ENCODE measurements at regions not wholly inside any gene's neighbourhood (a gene's known extent, or its start where the extent isn't known, plus 50 kb on each side); places are given as distances from the start of the nearest gene placed in this dataset.

DNA sequence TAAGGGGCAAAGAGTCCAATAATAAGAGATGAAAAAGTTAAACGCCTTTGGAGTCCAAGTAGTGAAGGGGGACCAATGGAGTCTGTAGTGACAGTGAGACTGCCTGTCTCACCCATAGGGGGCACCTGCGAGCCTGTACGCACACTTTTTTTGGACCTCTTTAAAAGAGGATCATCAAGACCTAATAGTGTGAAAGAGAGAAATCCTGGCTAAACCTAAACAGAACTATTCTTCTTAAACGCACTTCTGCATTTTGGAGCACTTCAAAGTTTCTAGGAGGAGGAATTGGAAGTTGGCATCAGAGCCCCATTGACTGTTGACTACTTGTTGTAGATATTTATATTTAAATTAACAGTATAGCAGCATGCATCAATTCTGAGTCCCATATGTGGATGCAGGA lies 636.1 kb upstream of the KLF4 start:
- no peak for DNase-seq

DNA sequence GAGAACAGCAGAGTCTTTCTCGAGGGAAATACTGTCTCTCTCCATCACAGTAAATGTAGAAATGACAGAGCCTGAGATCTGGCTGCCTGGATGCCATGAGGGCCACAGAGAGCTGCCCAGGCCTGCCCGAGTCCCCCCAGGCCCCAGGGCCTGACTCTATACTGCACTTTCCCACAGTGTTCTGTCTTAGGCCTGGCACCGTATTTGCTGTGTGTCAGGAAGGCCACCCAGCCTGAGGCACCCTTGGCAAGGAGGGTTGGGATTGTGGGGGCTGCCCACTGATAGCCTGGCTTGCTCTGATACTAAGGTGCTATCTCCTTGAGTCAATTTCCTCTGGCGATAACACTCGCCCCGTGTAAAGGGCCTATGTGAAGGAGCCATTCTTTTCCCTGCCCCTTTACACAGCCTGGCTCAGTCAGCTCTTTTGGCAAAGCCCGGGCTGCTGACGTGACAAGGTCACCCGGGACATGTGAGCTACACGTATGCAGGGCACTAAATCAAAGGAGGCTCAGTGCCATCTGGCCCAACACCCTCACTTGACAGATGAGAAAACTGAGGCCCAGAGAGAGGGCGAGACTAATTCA lies 630.1 kb upstream of the KLF4 start:
- no peak for DNase-seq

DNA sequence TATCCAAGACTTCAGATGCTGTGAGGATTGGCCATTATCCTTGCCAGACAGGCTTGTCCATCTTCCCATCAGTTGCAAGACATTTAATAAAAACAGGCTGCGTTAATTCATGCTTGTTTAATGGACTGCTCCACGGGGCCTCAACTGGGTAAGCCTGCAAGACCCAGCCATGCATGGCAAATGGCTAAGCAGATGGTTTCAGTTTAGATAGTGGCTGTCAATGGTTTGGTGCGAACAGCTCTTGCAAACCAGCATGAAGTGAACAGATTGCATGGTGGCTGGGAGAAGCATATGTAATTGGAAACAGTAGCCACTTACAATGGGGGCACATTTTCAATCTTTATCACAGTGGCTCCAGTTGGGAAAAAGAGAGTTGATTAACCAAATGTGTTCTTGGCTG lies 628.2 kb upstream of the KLF4 start:
- DNase-seq, result peak; percentile 35

DNA sequence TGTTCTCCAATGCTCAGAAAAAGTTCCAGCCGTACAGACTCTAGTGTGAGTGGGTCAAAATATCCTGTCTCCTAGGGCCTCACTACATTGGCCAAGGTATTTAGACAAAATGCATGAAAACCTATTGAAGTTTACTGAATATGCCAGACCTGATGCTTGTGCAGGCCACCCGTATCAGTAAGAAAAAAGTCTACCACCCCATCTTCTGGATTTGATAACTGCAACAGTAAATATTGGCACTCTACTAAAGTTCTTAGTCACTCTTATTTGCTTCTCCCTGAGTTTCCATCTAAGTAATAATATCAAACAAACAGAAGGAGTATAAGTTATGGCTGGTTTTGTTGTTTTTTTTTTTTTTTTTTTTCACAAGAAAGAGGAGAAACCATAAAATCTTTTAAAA lies 627.7 kb upstream of the KLF4 start:
- DNase-seq, result no peak

DNA sequence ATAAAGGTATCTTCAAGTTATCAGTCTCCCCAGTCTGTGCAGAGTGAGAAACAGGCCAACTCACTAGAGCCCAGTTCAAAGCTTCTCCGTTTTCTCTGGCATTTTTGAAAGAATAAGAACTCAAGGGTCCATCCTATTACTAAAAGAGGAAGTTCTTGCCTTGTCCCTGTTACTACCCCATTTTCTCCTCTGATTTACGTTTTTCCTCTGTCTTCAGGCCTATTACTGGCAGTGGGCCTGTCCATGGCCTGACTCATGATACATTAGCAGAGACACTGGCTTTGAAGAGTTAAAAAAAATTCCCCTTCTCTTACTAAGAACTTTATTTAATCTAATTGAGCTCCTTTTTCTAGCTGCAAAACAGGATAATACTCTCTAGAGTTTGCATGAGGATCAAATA lies 624.0 kb upstream of the KLF4 start:
- no peak for DNase-seq

DNA sequence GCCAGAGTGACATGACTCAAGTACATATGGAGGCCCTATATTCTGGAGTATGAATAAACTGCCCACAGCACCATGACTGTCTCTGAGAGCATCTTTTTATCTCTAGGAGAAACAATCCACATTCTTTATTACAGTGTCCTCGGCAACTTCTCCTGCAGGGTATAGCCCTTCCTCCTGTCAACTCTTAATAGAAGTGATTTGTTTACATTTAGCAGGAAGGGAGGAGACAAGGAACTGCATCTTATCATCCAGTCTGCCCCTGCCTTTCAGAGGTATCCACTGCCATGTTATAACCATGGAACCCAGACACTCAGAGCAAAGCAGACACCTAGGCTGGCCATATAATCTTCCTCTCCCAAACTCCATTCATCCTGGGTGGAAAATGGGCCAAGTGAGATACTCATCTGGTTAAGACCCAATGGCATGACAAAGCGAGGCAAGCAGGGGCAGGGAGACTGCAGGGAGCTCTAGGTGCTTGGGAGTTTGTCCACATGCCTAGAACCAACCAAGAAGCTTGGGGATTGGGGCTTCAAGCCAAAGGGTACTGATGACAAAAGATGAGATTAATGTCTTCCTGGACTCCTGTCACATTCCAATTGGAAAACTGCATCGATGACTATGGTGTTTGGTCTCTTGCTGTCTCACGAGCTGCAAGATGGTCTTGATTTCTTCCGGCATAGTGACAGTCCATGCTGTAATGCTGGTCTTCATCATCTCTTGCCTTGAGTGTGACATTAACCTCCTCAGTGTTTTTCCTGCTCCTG lies 620.5 kb upstream of the KLF4 start:
- DNase-seq, result no peak

DNA sequence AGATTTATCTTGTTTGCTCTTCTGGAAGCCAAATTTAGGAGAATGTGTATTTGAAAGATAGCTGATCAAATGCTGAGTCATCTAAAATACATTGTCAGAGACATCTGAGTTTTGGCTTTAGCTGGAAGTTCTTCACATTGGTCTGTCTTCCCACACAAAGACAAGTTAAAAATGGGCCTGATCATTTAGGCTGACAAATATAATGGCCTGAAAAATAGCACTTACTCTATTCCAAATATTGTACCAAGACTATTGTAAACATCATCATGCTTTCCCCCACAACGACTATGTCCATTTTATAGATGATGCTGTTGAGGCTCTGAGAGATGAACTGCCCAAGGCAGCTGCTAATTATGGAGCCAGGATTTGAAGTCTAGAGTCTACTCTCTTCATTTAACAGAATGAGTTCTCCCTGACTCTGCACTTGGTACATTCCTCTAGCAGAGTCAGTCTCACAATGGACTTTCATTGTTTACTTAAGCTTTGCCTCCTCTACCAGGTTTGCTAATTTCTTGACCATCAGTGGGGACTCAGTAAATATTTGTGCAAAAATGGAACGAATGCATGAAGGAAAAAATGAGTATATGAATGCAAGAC lies 619.4 kb upstream of the KLF4 start:
- DNase-seq, result no peak

DNA sequence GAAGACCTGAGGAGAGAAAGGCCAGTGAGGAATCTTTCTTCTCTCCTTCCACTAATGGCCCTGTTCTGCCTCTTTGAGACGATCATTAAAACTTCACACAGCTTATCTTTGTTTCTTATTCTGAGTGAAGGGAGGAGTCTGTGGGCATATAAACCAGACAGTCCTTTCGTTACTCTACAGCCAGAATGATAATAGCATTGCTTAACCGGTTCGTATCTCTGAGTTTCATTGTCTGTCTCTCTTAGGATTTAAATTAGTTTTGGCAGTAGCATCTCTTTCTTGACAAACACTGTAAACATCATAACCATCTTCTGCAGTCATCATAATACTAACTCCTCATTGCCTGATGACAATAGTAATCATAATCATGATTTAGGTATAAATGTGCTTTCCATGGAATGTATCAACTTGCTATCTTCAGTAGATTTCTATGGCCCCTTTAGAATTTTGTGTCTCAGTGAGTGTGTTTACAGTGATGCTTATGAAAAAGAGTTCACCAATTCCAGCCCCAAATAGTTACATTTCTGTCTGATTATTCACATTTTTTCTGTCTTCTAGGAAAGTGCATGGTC lies 618.8 kb upstream of the KLF4 start:
- DNase-seq, result no peak

DNA sequence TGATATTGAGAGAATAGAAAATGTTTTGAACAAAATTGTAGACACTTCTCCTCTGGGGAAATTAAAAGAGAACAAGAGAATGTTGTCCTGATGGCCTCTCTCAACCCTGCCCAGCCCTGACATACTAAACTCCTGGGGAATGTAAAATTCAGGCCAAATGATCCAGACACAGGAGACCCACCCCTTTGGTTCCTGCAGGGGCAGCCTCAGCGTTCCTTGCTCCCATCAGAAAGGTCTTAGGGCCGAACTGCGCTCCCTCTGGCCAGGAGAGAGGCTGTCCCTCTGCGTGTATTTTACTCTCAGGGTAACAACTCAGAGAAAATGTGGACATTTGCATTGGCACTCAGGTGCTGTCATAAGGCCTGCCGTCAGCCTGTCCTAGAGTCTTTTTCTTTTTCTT lies 616.3 kb upstream of the KLF4 start:
- no peak for DNase-seq

DNA sequence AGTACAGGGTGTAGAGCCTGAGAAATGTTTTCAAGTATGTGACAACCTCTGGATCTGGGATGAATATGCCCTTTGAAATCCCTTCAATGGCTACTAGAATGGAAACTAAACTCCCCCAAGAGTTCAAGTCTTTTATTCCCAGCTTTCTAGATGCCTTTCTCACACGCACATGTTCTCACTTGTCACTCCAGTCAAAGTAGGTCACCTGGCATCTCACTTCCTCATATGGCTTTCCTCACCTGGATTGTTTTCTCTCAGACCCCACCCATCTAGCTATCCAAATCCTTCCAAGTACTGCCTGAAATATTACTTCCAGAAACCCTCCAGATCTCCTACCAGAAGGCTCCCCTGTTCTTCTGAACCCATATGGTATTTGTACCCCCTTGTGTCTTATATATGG lies 615.4 kb upstream of the KLF4 start:
- no peak for DNase-seq

DNA sequence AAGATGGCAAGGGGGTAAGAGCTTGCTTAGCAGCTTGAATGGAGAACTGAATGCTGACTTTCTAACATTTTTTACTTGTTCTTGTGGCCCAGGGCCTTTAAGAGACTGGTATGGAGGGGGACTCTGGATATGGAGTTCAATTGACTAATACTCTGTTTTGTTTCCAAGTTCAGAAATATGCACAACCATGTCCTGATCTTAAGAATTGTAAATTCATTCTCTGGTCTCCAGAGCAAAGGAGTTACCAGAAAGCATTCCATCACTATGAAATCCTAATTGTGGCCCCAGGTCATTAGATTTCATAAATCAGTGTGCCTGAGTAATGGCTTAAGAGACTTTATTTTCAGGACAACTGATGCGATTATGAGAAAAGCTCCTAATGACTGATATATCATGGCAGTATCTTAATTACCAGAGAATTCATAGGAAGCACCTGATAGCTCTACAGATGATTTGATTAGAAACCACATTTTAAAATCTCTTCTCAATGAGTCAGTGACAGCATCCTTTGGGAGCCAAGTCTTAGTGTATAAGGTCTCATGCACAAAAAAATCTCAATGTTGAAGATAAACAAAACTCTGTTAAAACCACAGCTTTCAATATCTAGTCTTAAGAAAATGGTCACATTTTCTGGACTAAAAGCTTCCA lies 613.6 kb upstream of the KLF4 start:
- DNase-seq, result no peak

DNA sequence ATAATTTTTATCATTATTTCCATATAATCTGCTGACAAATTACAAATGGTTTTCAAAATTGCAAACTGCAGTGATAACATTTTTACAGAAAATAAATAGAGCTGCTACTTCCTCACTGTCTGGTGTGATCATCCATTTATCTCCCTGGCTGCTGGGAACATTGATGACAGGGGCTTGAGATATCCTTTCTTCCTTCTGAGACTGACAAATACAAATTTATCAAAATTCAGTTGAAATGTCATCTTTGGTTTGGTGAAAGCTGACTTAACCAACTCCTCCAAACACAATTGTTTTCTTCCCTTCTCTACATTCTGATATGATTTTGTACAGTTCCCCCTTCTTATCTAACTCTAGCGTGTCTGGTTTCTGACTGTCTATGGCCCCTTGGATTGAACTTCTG lies 611.8 kb upstream of the KLF4 start:
- no peak for DNase-seq

DNA sequence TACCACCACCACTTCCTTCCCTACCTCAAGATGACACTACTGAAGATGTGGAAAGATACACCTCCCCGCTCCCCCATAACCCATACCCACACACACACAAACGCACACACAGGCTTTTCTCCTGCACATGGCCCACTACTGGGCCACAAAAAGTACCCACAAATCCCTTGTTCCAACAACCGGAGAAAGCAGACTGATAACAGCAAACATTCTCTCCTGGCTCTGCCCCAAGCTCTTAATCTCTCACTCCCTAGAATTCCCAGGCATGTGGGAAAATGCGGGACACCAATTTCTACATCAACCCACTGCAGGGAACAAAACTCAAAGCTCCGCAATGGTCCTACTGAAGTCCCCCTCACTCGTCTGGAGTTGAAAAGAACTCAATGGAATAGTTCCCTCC lies 611.0 kb upstream of the KLF4 start:
- DNase-seq, result no peak

DNA sequence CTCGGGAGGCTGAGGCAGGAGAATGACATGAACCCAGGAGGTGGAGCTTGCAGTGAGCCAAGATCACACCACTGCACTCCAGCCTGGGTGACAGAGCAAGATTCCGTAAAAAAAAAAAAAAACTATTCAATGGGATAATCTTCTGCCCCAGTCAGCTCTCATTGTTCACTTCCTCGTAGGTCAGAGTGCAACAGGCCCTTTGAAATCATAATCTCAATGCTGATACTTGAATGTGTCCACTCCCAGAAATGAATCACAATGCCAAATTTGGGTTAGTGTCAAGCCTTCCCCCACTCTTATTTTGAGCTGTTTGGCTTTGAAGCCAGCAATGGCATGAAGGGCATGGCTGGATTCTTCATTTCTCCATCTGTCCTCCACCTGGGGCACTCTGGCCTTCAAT lies 610.3 kb upstream of the KLF4 start:
- DNase-seq, result no peak

DNA sequence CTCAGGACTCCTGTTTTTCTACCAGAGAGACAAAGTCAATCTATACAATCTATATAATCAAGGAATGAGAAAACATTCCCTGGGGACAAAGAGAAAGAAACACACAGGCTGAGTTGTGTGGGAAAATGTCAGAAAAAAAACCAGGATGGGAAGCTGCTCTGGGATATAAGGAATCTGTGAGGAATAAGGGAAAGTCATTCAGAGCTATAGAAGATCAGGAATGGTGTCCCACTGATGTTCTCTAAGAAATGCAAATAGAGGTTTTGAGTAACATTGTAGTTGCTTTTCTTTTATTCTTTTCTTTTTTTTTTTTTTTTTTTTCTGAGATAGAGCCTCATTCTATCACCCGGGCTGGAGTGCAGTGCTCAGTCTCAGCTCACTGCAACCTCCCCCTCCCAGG lies 605.9 kb upstream of the KLF4 start:
- DNase-seq, result no peak

DNA sequence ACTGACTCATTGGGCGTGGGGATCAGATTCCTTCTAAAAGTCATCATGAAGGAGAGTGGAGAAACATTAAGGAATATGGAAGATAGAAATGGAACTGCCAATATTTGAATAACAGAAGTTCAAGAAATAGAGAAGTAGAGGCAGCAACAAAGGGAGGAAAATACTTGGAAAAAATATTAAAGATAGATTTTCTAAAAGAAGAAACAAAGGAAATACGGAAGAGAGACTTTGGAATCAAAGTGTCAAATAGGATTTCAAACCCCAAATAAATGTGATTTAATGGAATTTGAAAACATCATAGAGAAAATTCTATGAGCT lies 605.1 kb upstream of the KLF4 start:
- no peak for DNase-seq

DNA sequence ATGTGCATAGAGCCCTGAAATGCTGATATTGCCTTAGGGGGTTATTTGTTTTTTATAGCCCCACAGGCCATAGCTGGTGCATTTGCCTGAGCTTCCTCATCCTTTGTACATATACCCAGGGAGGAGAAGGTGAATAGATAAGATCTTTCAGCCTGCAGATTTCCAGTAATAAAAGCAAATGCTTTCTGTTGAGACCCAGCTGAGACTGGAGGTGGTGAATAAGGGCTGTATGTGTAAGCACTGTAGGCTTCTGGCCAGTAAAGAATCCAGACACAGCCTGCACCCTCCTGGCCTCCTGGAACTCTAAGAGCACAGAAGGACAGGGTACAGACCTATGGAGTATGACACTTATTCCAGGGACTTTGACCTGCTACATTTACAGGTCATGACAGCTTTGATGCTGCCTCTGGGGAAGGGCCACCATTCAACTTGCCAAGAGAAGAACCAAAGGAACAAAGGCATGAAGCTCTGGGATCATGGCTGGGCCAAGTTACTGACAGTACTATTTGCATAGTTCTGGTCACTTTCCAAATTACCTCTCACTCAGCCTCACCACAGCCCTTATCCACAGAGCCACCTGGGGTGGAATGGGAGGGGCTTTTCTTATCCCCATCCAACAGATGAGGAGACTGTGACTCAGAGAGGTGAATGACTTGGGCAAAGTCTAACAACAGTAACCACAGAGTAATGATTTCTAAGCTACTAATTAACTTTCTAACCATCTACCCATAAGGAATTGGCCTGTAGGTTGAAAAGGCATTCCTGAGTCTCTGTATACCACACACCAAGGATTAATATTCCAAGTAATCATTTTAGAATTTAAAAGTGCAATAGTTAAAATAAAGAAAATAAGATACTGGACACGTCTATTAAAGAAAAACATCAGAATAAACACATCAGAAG lies 604.5 kb upstream of the KLF4 start:
- no peak for DNase-seq

DNA sequence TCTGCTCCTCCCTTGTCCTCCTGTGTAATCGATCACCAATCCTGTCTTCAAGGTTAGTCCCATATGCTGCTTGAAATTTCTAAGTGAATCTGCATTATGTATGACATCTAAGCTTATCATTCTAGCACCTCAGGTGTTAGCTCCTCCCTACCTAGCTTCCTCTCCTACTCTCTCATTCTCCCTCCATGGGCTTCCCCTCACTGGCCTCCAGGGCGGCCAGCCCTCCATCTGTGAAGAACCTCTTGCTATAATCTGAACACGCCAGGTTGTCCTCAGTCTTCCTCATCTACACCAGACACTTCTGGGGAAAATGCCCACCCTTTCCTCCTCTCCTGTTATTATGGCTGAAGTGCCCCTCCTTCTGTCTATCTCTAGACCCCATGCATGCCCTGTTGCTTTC lies 599.3 kb upstream of the KLF4 start:
- DNase-seq, result no peak

DNA sequence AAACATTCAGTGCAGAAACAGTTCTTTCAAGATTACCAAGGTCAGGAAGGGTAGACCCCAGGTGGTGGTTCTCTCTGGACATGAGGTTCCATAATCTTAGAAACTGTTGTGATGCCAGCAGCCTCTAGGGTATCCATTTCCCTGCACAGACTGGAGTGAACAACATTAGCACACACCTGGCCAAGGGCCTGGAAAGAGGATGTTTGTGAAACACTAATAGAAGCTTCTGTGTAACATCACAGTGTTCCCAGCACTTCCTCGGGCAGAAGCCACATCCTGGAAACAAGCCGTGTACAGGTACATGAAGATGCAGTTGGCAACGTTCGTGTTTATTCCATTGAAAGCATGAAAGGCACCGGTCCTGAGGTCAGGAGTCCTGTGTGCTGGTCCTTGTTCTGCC lies 598.2 kb upstream of the KLF4 start:
- DNase-seq, result peak; percentile 8

DNA sequence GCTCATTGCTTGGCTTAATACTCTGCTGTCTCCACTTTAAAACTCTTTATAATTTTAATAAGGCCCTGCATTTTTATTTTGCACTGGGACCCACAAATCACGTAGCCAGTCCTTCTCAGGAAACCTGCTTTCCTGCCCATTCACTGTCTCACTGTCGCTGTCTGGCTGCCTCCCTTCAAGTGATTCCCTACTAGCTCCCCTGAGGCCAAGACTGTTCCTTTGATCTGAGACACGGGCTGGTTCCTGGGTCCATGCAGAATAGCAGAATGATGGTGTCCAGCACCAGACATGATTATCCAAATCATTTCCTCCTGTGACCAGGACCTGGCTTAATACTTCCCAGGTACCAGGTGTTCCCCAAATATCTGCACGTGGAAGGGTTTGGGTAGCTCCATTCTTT lies 597.1 kb upstream of the KLF4 start:
- DNase-seq, result no peak

DNA sequence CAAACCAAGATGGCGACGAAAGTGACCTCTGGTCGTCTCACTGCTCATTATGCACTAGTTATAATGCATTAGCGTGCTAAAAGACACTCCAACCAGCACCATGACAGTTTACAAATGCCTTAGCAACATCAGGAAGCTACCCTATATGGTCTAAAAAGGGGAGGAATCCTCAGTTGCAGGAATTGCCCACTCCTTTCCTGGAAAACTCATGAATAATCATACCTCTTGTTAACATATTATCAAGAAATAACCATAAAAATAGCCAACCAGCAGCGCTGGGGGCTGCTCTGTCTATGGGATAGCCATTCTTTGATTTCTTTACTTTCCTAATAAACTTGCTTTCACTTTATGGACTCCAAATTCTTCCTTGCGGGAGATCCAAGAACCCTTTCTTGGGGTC lies 595.7 kb upstream of the KLF4 start:
- DNase-seq, result no peak

DNA sequence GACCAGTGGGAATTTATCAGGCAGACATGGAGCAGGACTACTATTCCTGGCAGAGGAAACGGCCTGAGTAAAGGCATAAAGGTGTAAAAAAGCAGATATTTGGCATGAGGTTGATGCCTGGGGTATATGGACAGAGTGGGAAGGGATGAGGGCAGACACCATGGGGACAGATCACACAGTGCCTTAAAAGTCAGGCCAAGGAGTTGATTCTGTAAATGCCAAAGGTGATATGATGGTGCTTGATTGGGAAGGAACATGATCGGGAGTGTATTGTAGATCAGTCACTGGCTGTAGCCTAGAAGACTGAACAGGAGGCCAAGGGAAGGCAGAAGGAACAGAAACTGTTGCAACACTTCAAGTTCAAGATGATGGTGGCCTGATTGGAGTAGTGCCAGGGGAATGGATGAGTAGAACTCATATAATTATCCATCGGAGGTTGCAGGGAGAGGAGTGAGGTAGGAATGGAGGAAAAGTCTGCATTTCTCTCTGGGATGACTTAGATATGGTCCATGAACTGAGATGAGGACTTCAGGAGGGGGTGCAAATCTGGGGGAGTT lies 594.3 kb upstream of the KLF4 start:
- no peak for DNase-seq
